ENCODE measurements at regions not wholly inside any gene's neighbourhood (a gene's known extent, or its start where the extent isn't known, plus 50 kb on each side); places are given as distances from the start of the nearest gene placed in this dataset.

- Histone ChIP-seq H3K79me2 (ENCODE audit: low read length) (no peaks in the 10 kb centered on the region), H3K4me1 (ENCODE audit: low read length) (no peaks in the 10 kb centered on the region), H2AFZ (ENCODE audit: low read length) (no peak overlapping the region), H3K36me3 (replicated peaks; ENCODE audit: insufficient read depth, low read length) (no peaks in the 10 kb centered on the region), H3K9me2 (replicated peaks; ENCODE audit: insufficient read depth, low read length) (no peaks in the 10 kb centered on the region), H3K27ac (ENCODE audit: low read length) (no peak overlapping the region), H3K9ac (ENCODE audit: low read length) (no peak overlapping the region), H3K27me3 (replicated peaks; ENCODE audit: insufficient read depth, low read length) (no peaks in the 10 kb centered on the region), H3K9me3 (replicated peaks; ENCODE audit: insufficient read depth, low read length) (no peaks in the 10 kb centered on the region), H4K20me1 (ENCODE audit: insufficient read depth, low read length) (no peaks in the 10 kb centered on the region), H3F3A (ENCODE audit: insufficient read depth, low read length) (no peaks in the 10 kb centered on the region), H3K4me3 (ENCODE audit: low read length) (no peak overlapping the region), H3K4me2 (ENCODE audit: low read depth, low read length) (no peak overlapping the region)
- DNase-seq, result no peak
- TF ChIP-seq CTCF (IDR thresholded peaks at IDR 0.05; ENCODE audit: low read length) (no peak), EZH2phosphoT487 (IDR thresholded peaks at IDR 0.05; ENCODE audit: low read length) (no peak), EZH2 (optimal IDR thresholded peaks at IDR 0.05; ENCODE audit: low read depth, low read length) (no peak)
Measured at GRCh38 chr3:159660901-159661300, 327.7 kb upstream of the IL12A start.

GRCh38 chr3:159662549-159662948 lies 326.1 kb upstream of the IL12A start:
- H3K36me3 ChIP-seq (replicated peaks; ENCODE audit: insufficient read depth, low read length), result no peaks in the 10 kb centered on the region
- DNase-seq, result no peak

GRCh38 chr3:159664006-159664405 lies 324.6 kb upstream of the IL12A start:
- Histone ChIP-seq H3K4me2 (ENCODE audit: low read depth, low read length) (no peak overlapping the region), H3K4me1 (ENCODE audit: low read length) (no peaks in the 10 kb centered on the region), H3K9ac (ENCODE audit: low read length) (no peak overlapping the region), H3K36me3 (replicated peaks; ENCODE audit: insufficient read depth, low read length) (no peaks in the 10 kb centered on the region), H3K79me2 (ENCODE audit: low read length) (no peaks in the 10 kb centered on the region), H2AFZ (ENCODE audit: low read length) (no peak overlapping the region), H3K4me3 (ENCODE audit: low read length) (no peak overlapping the region), H3K9me3 (replicated peaks; ENCODE audit: insufficient read depth, low read length) (no peaks in the 10 kb centered on the region), H3F3A (ENCODE audit: insufficient read depth, low read length) (no peaks in the 10 kb centered on the region), H3K27me3 (replicated peaks; ENCODE audit: insufficient read depth, low read length) (no peaks in the 10 kb centered on the region), H3K9me2 (replicated peaks; ENCODE audit: insufficient read depth, low read length) (no peaks in the 10 kb centered on the region), H4K20me1 (ENCODE audit: insufficient read depth, low read length) (no peaks in the 10 kb centered on the region), H3K27ac (ENCODE audit: low read length) (no peak overlapping the region)
- DNase-seq, result no peak
- no peak for TF ChIP-seq CTCF (IDR thresholded peaks at IDR 0.05; ENCODE audit: low read length)
- no peak for TF ChIP-seq EZH2 (optimal IDR thresholded peaks at IDR 0.05; ENCODE audit: low read depth, low read length)
- no peak for TF ChIP-seq EZH2phosphoT487 (IDR thresholded peaks at IDR 0.05; ENCODE audit: low read length)

More at GRCh38 chr3:159662549-159662948, 326.1 kb upstream of the IL12A start:
- Histone ChIP-seq H3K4me1 (ENCODE audit: low read length) (no peaks in the 10 kb centered on the region), H3F3A (ENCODE audit: insufficient read depth, low read length) (no peaks in the 10 kb centered on the region), H3K9ac (ENCODE audit: low read length) (no peak overlapping the region), H3K9me3 (replicated peaks; ENCODE audit: insufficient read depth, low read length) (no peaks in the 10 kb centered on the region), H2AFZ (ENCODE audit: low read length) (no peak overlapping the region), H3K27ac (ENCODE audit: low read length) (no peak overlapping the region), H3K4me2 (ENCODE audit: low read depth, low read length) (no peak overlapping the region), H3K79me2 (ENCODE audit: low read length) (no peaks in the 10 kb centered on the region), H3K9me2 (replicated peaks; ENCODE audit: insufficient read depth, low read length) (no peaks in the 10 kb centered on the region), H3K4me3 (ENCODE audit: low read length) (no peak overlapping the region), H3K27me3 (replicated peaks; ENCODE audit: insufficient read depth, low read length) (no peaks in the 10 kb centered on the region), H4K20me1 (ENCODE audit: insufficient read depth, low read length) (no peaks in the 10 kb centered on the region)
- TF ChIP-seq CTCF (IDR thresholded peaks at IDR 0.05; ENCODE audit: low read length), result no peak
- TF ChIP-seq EZH2 (optimal IDR thresholded peaks at IDR 0.05; ENCODE audit: low read depth, low read length), result no peak
- no peak for TF ChIP-seq EZH2phosphoT487 (IDR thresholded peaks at IDR 0.05; ENCODE audit: low read length)

Data from MM.1S (cell line).